ENCODE measurements at regions not wholly inside any gene's neighbourhood (a gene's known extent, or its start where the extent isn't known, plus 50 kb on each side); places are given as distances from the start of the nearest gene placed in this dataset.

DNA sequence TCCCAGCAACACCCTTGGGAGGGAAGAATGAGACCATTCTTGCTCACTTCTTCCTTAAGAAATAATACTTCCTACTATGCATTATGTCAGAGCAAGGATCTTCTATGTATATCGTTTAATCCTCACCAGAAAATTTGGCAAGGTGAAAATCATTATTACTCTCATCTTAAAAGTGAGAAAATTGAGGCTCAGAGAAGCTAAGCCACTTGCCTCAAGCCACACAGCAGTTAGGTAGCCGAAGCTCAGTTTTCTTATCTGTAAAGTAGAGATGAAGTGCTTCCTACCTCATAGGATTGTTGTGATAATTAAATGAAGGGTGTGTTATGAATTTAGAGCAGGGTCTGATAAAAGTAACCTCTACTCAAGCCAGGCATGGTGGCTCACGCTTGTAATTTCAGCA is 368.9 kb upstream of the ASIC2 start (continued):
- no peak for TF ChIP-seq ZNF292 (CRISPR knock-in tag; IDR thresholded peaks at IDR 0.05; ENCODE audit: borderline replicate concordance, low read depth)
- TF ChIP-seq SOX13 (IDR thresholded peaks at IDR 0.05): no peak
- no peak for TF ChIP-seq SOX13 (CRISPR knock-in tag; conservative IDR thresholded peaks at IDR 0.05 in 1 of 2, IDR thresholded peaks at IDR 0.05 in 1 of 2)
- TF ChIP-seq NR0B2 (CRISPR knock-in tag; IDR thresholded peaks at IDR 0.05): no peak
- no peak for TF ChIP-seq EEA1 (CRISPR knock-in tag; IDR thresholded peaks at IDR 0.05; ENCODE audit: borderline replicate concordance)
- TF ChIP-seq RNF2 (conservative IDR thresholded peaks at IDR 0.05; ENCODE audit: low read depth): no peak
- no peak for TF ChIP-seq YEATS2 (CRISPR knock-in tag; IDR thresholded peaks at IDR 0.05; ENCODE audit: borderline replicate concordance)

GRCh38 chr17:33664116-33664840 is 371.2 kb upstream of the ASIC2 start:
- H3K27ac ChIP-seq (ENCODE audit: extremely low read length, insufficient read depth, low read length): no peak overlapping the region
- H3K9me3 ChIP-seq (ENCODE audit: low read length): no peaks in the 10 kb centered on the region
- H3K36me3 ChIP-seq (replicated peaks in 1 of 2; ENCODE audit: control insufficient read depth in 1 of 2, insufficient read depth in 2 of 2, low read length in 2 of 2): no peaks in the 10 kb centered on the region
- ChIA-PET POLR2A (no interaction called here), CTCF (ENCODE audit: low intra/inter-chr PET ratio, low total read pairs) (no interaction called here)
- no peak overlapping the region for H3K4me2 ChIP-seq (ENCODE audit: low read depth, low read length)
- FAIRE-seq (no peak), DNase-seq (ENCODE audit: low spot score) (no peak), ATAC-seq (no peak)
- 11% methylated on average over 8 of the region's 8 CpGs for WGBS (ENCODE audit: low lambda C conversion rate)
- intact Hi-C loops (cut with micrococcal nuclease; ENCODE audit: unreplicated experiment): no loop called here
- in situ Hi-C loops (cut with HindIII; ENCODE audit: extremely low pct_ligation_motif_present, low pct_unique_long_range_greater_than_20kb): no loop called here
- H4K20me1 ChIP-seq (ENCODE audit: insufficient read depth, low read length): no peaks in the 10 kb centered on the region
- H3K4me1 ChIP-seq (ENCODE audit: insufficient read depth, low read length): no peaks in the 10 kb centered on the region
- no peaks in the 10 kb centered on the region for H3K27me3 ChIP-seq (ENCODE audit: control insufficient read depth in 1 of 2, insufficient read depth in 2 of 2, low read length in 2 of 2)
- no peak overlapping the region for H2AFZ ChIP-seq (ENCODE audit: low read length)
- no TSS peak for BruUV-seq (replicated peaks)
- H3K4me3 ChIP-seq (replicated peaks in 1 of 3; ENCODE audit: insufficient read depth in 1 of 3, low read depth in 2 of 3, low read length in 3 of 3): no peak overlapping the region
- no peak overlapping the region for H3K9ac ChIP-seq (ENCODE audit: insufficient read depth, low read depth, low read length)
- no peaks in the 10 kb centered on the region for H3K79me2 ChIP-seq (ENCODE audit: insufficient read depth, low read length)
- TF ChIP-seq FOXK1 (CRISPR knock-in tag; IDR thresholded peaks at IDR 0.05; ENCODE audit: borderline replicate concordance, low read depth): no peak
- no peak for TF ChIP-seq KAT7 (CRISPR knock-in tag; IDR thresholded peaks at IDR 0.05; ENCODE audit: borderline replicate concordance)
- no peak for TF ChIP-seq ZNF205 (CRISPR knock-in tag; IDR thresholded peaks at IDR 0.05)
- no peak for TF ChIP-seq TEAD3 (CRISPR knock-in tag; optimal IDR thresholded peaks at IDR 0.05; ENCODE audit: borderline replicate concordance)
- TF ChIP-seq ZNF572 (CRISPR knock-in tag; IDR thresholded peaks at IDR 0.05): no peak
- no peak for TF ChIP-seq ZNF883 (CRISPR knock-in tag; IDR thresholded peaks at IDR 0.05; ENCODE audit: not compliant biosample characterization)
- TF ChIP-seq ZNF224 (CRISPR knock-in tag; IDR thresholded peaks at IDR 0.05): no peak
- TF ChIP-seq ZNF143 (CRISPR knock-in tag; IDR thresholded peaks at IDR 0.05): no peak
- no peak for TF ChIP-seq GLI4 (CRISPR knock-in tag; IDR thresholded peaks at IDR 0.05; ENCODE audit: borderline replicate concordance)
- TF ChIP-seq ADNP (CRISPR knock-in tag; IDR thresholded peaks at IDR 0.05): no peak
- TF ChIP-seq ZFP37 (CRISPR knock-in tag; IDR thresholded peaks at IDR 0.05; ENCODE audit: borderline replicate concordance): no peak
- TF ChIP-seq ISX (CRISPR knock-in tag; conservative IDR thresholded peaks at IDR 0.05): no peak
- TF ChIP-seq ESRRA (CRISPR knock-in tag; IDR thresholded peaks at IDR 0.05; ENCODE audit: low read depth): no peak
- no peak for TF ChIP-seq MLXIP (CRISPR knock-in tag; IDR thresholded peaks at IDR 0.05; ENCODE audit: borderline replicate concordance)
- no peak for TF ChIP-seq ZNF530 (CRISPR knock-in tag; IDR thresholded peaks at IDR 0.05; ENCODE audit: low read depth)

Measured in HepG2 (cell line).